Uterus (tissue), 2 donors: ENCODE measurements at regions not wholly inside any gene's neighbourhood (a gene's known extent, or its start where the extent isn't known, plus 50 kb on each side); places are given as distances from the start of the nearest gene placed in this dataset.

Experiments
- POLR2A ChIP-seq, 2 donors: fragments of 450-650 bp; IDR thresholded peaks; one replicate each; pipeline ENCODE4 v1.6.1; 2016; ENCODE audit warnings: antibody characterized with exemption in 2 of 2, mild to moderate bottlenecking in 1 of 2, moderate library complexity in 1 of 2
- TF ChIP-seq, protein P1 (sequence below), 4 experiments: fragments of 200-600 bp in 2 of 4; fragments of 450-650 bp in 2 of 4; sonication (generic) in 2 of 4; IDR thresholded peaks; one replicate each; pipeline ENCODE4 v1.5.1; 2016 to 2019; ENCODE audit warnings: antibody characterized with exemption in 4 of 4, mild to moderate bottlenecking in 2 of 4, moderate library complexity in 1 of 4

DNA sequence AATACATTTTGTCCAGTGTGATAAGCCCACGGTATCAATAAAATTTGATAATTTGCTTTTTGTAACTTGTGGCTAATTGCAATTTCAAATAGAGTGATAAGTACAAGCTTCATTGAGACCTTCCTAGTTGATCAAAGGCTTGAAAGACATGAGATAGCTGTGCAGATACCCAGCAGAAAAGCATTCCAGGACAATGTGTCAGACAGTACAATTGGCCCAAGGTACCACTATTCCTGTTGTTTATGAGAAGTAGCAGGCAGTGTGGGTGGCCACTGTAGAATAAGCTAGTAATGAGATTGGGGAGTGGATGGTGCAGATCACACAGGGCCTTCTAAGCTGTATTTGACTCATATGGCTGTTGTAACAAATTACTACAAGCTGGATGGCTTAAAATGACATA lies 182.2 kb downstream of the AMY1C start:
- TF ChIP-seq, protein P1, sequence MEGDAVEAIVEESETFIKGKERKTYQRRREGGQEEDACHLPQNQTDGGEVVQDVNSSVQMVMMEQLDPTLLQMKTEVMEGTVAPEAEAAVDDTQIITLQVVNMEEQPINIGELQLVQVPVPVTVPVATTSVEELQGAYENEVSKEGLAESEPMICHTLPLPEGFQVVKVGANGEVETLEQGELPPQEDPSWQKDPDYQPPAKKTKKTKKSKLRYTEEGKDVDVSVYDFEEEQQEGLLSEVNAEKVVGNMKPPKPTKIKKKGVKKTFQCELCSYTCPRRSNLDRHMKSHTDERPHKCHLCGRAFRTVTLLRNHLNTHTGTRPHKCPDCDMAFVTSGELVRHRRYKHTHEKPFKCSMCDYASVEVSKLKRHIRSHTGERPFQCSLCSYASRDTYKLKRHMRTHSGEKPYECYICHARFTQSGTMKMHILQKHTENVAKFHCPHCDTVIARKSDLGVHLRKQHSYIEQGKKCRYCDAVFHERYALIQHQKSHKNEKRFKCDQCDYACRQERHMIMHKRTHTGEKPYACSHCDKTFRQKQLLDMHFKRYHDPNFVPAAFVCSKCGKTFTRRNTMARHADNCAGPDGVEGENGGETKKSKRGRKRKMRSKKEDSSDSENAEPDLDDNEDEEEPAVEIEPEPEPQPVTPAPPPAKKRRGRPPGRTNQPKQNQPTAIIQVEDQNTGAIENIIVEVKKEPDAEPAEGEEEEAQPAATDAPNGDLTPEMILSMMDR (IDR thresholded peaks at IDR 0.05) = no peak
- no peak for TF ChIP-seq POLR2A (IDR thresholded peaks at IDR 0.05)
